NCI-H345 treated with DMSO at 0.1 percent for 48 hours (cell line): ENCODE measurements at regions not wholly inside any gene's neighbourhood (a gene's known extent, or its start where the extent isn't known, plus 50 kb on each side); places are given as distances from the start of the nearest gene placed in this dataset.

Experiments used
- DNase-seq: peaks from one replicate; lab custom pipeline; 2025; ENCODE audit not compliant: unreplicated experiment; lab: John Stamatoyannopoulos, UW

DNA sequence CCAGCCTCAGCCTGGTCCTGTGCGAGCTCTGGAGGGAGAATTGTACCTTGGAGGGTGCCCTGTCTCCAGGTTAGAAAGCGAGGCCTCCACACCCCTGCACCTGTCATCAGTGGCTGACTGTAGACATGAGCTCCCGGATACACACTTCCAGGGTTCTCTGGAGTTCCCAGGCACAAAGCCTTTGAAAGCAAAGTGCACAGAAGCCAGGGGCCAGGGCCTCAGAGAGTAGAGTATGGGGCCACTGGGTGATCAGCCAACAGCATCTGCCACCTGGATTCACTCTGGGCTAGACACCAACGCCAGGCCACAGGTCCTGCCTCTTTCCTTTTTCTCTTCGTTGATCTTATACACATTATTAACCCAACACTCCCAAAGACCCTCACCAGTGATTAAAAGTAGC is 239.4 kb upstream of the HDAC4 start:
- DNase-seq, result no peak

- DNase-seq, result peak; percentile 31
Observed at GRCh38 chr2:239639421-239640185, 238.8 kb upstream of the HDAC4 start.

DNA sequence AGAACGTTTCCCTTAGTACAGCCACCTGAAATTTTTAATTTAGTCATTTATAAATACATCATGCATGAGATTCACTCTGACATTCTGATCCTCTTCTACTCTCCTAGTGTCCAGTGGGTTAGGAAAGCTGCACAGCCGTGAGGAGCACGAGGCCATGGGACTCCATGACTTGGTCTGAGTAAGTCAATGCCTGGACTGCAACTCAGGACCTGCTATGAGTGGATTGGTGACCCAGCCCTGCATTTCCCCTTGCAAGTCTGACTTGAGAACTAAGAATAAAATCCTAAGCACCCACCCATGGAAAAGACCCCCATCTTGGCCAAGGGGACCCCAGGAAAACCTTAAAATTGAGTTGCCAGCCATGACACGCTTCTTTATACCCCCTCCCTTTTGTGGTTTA is 237.6 kb upstream of the HDAC4 start:
- no peak for DNase-seq

GRCh38 chr2:239636808-239637207 is 236.0 kb upstream of the HDAC4 start:
- no peak for DNase-seq

- DNase-seq, result no peak
Observed at GRCh38 chr2:239634769-239635168, 233.9 kb upstream of the HDAC4 start.

- DNase-seq, result no peak
Observed at GRCh38 chr2:239630618-239631286, 229.9 kb upstream of the HDAC4 start.

DNA sequence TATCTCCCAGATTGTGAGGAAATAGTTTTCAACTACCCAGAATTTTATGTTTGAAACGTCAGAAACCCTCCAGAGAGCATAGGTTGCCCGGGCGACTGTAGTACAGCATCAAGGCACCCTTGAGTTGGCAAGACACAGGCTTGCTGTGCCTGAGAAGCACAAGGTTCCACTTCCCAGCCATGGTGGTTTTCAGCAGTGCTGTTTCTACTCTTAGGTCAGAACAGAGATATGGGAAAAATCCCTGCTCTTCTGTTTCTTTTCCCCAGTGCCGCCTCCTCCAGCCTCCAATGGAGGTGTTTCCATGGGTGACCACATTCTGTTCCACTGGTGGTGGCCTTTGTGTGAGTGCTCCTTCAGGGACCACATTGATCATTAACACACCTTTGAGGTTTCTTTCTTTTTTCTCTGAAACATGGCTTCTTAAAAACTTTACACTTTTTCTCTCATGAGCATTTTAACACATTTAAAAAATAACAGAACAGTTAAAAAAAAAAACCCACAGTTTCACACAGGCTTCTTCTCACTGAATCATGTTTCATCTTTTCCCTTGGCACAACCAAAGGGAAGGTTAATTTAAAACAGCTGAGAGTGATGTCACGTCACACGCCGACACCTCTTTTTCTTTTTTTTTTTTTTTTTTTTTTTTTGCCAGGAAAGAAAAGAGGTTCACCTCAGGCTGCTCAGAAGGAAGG is 229.3 kb upstream of the HDAC4 start:
- DNase-seq, result no peak

- DNase-seq, result no peak
Observed at GRCh38 chr2:239626961-239627592, 226.3 kb upstream of the HDAC4 start.

DNA sequence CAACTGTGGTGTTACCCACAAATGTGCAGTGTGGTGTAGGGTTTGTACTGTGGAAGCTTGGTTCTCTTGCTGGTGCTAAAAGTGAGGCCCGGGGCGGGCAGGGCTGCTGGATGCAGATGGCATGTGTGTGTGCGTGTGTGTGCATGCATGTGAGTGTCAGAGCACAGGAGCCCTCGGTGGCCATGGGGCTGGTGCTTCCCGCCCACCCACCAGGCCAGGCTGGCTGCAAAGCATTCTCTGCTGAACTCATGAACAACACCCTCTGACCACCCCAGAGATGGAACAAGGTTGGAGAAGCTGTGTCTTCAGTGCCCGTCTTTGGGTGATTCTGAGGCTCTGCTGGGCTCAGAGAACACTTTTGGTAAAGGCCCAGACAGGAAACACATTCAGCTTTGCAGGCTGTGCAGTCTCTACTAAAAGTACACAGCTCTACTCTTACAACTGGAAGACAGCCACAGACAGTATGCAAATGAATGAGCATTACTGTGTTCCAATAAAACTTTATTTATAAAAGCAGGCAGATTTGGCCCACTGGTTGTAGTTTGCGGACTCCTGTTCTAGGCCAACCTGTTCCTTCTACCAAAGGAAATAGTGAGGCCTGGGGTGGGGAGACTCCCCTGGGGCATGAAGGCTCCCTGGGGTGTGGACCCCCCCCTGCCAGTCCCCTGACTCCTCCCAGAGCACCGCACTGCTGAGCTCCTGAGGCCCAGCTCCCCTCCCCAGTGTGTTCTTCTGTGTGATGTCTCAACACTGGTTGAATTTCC is 225.3 kb upstream of the HDAC4 start:
- no peak for DNase-seq

DNA sequence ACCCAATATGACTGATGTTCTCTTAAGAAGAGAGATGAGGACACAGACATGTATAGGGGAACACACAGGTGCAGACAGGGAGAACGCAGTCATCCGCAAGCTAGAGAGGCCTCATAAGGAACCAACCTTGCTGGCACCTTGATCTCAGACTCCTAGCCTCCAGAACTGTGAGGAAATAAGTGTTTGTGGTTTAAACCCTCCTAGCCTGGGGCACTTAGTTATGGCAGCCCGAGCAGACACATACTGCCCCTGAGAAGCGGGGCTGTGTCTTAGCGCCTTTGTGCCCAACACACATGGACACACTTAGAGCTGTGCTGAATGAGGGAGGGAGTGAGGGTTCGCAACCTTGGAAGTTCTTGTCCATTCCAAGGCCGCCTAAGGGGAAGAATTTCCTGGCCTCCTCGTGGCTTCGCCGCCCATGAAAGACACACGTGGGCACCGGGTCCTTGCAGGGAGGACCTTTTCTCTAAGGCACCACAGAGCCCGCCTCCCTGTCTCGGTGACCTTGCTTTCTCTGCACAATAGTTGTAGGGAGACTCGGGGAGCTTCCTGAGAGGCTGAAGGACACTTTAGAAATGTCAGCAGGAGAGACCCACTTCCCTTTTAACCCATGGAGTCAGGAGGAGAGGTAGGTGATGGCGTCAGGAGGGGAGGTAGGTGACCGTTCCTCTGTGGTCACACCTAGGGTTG is 224.5 kb upstream of the HDAC4 start:
- no peak for DNase-seq

- no peak for DNase-seq
Observed at GRCh38 chr2:239621611-239622010, 220.8 kb upstream of the HDAC4 start.

- no peak for DNase-seq
Observed at GRCh38 chr2:239619369-239619768, 218.5 kb upstream of the HDAC4 start.

- DNase-seq, result no peak
Observed at GRCh38 chr2:239616729-239617128, 215.9 kb upstream of the HDAC4 start.

GRCh38 chr2:239612133-239612532 is 211.3 kb upstream of the HDAC4 start:
- no peak for DNase-seq

- no peak for DNase-seq
Observed at GRCh38 chr2:239611222-239611795, 210.5 kb upstream of the HDAC4 start.

GRCh38 chr2:239610457-239611221 is 209.8 kb upstream of the HDAC4 start:
- no peak for DNase-seq

- no peak for DNase-seq
Observed at GRCh38 chr2:239609607-239610310, 208.9 kb upstream of the HDAC4 start.

- DNase-seq, result no peak
Observed at GRCh38 chr2:239609162-239609561, 208.3 kb upstream of the HDAC4 start.

GRCh38 chr2:239608723-239609122 is 207.9 kb upstream of the HDAC4 start:
- no peak for DNase-seq
